Osteocyte (in vitro differentiated cells): ENCODE measurements at regions not wholly inside any gene's neighbourhood (a gene's known extent, or its start where the extent isn't known, plus 50 kb on each side); places are given as distances from the start of the nearest gene placed in this dataset.

Experiments used
- DNase-seq: peaks from one replicate; pipeline ENCODE4 v3.0.0; 2021; ENCODE audit warnings: mixed read lengths; ENCODE audit not compliant: unreplicated experiment; ENCODE audit errors: extremely low spot score
- H3K27ac Mint-ChIP-seq: one replicate; pipeline ENCODE4 v1.8.0; 2021; ENCODE audit warnings: mild to moderate bottlenecking, mixed read lengths; ENCODE audit not compliant: unreplicated experiment
- H3K27me3 Mint-ChIP-seq: one replicate; pipeline ENCODE4 v1.8.0; 2021; ENCODE audit warnings: mixed read lengths; ENCODE audit not compliant: unreplicated experiment
- H3K36me3 Mint-ChIP-seq: one replicate; pipeline ENCODE4 v1.8.0; 2021; ENCODE audit warnings: mixed read lengths; ENCODE audit not compliant: unreplicated experiment
- H3K4me1 Mint-ChIP-seq: one replicate; pipeline ENCODE4 v1.8.0; 2021; ENCODE audit warnings: mixed read lengths; ENCODE audit not compliant: unreplicated experiment
- H3K4me3 Mint-ChIP-seq: one replicate; pipeline ENCODE4 v1.8.0; 2021; ENCODE audit warnings: mild to moderate bottlenecking, moderate library complexity, mixed read lengths; ENCODE audit not compliant: unreplicated experiment
- H3K9me3 Mint-ChIP-seq: one replicate; pipeline ENCODE4 v1.8.0; 2021; ENCODE audit warnings: mixed read lengths; ENCODE audit not compliant: unreplicated experiment
- TF ChIP-seq, protein P1 (sequence below): fragments of 200-600 bp; sonication (generic); IDR thresholded peaks from 2 replicates; pipeline ENCODE4 v1.5.0; 2021; ENCODE audit warnings: antibody characterized with exemption, mild to moderate bottlenecking, moderate library complexity

DNA sequence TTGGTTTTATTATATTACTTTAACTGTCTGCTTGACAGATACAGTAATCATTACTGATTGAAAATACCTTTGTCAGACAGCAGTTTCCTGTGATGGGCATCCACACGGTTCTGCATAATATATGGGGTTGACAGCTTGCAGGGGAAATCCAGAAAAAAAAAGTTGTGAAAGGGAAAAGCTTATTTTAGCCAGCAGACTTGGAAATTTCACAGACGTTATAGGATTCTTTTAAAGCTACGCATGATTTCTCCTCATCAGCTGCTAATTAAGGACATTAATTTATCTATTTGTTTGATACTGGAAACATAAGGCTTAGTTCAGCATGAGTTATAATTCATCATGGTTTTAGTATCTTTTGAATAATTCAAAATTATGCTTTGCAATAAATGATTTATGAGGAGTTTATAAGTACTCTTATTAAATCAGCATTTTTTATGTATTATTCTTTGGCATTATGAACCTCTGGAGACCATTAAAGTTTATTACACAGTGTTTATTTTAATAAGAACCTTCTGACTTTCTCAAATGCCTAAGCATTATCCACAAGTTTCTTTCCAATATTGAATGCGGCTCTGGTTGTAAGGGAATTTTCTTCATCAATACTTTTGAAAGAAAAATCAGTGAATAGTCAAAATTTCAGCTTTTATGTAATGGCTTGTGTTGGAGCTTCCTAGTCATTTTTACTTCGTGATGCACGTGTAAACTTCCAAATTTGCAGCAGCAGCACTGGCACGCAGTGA, 235.3 kb upstream of the KCNK2 start:
- H3K27me3 Mint-ChIP-seq: no peaks in the 10 kb centered on the region
- DNase-seq: no peak
- no peak overlapping the region for H3K27ac Mint-ChIP-seq
- peaks cover 2% of the 10 kb centered on the region for H3K36me3 Mint-ChIP-seq
- H3K4me1 Mint-ChIP-seq: no peaks in the 10 kb centered on the region
- H3K4me3 Mint-ChIP-seq: no peak overlapping the region
- TF ChIP-seq, protein P1, sequence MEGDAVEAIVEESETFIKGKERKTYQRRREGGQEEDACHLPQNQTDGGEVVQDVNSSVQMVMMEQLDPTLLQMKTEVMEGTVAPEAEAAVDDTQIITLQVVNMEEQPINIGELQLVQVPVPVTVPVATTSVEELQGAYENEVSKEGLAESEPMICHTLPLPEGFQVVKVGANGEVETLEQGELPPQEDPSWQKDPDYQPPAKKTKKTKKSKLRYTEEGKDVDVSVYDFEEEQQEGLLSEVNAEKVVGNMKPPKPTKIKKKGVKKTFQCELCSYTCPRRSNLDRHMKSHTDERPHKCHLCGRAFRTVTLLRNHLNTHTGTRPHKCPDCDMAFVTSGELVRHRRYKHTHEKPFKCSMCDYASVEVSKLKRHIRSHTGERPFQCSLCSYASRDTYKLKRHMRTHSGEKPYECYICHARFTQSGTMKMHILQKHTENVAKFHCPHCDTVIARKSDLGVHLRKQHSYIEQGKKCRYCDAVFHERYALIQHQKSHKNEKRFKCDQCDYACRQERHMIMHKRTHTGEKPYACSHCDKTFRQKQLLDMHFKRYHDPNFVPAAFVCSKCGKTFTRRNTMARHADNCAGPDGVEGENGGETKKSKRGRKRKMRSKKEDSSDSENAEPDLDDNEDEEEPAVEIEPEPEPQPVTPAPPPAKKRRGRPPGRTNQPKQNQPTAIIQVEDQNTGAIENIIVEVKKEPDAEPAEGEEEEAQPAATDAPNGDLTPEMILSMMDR: no peak
- H3K9me3 Mint-ChIP-seq: peaks cover 17% of the 10 kb centered on the region

DNA sequence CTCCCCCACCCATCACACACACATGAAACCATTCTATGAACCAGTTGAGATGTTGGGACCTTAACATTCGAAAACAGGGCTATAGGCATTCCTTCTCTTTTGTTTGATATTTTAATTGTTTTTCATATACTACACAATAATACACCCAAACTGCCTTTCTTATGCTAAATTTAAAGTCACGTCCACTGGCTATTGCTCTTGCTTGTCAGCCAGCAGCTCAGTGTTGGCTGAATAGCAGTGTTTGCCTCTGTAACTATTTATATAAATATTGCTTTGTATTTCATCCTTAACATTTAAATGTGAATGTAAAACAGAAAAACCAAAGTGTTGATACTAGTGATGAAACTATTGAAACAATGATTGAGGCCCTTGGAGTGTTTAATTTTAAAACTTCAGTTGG, 234.4 kb upstream of the KCNK2 start:
- no peak for DNase-seq
- Mint-ChIP-seq H3K4me3 (no peak overlapping the region), H3K9me3 (peaks cover 17% of the 10 kb centered on the region), H3K36me3 (peaks cover 2% of the 10 kb centered on the region), H3K4me1 (no peaks in the 10 kb centered on the region), H3K27me3 (no peaks in the 10 kb centered on the region), H3K27ac (no peak overlapping the region)
- TF ChIP-seq, protein P1: no peak

DNA sequence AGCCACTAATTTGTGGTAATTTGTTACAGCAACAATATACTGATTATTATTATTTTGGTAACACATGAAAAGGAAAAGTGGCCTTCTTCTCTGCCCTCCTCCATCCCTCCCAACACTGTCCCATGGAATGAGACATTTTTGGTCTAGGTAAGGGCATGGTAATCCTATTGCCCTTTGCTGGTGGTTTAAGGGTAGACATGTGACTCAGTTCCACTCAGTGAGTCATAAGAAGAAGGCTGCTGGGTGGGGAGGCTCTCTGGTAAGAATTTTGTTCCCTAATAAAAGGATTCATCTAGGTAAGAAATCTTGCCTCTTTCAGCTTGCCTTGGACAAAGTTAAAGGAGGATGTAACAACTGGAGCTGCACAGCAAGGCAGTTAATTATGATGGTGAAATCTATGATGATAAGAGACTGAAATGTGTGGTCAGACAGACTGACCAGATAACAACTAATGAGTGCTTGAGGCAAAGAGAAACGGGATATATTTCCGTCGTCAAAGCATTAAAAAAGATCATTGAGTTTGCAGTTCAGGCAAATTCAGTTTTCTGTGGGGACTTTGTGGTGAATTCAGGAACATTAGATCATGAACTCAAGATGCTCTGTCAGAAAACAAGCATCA, 232.0 kb upstream of the KCNK2 start:
- TF ChIP-seq, protein P1: no peak
- Mint-ChIP-seq H3K4me1 (no peaks in the 10 kb centered on the region), H3K36me3 (peaks cover 2% of the 10 kb centered on the region), H3K4me3 (no peak overlapping the region), H3K27me3 (no peaks in the 10 kb centered on the region), H3K9me3 (peaks cover 17% of the 10 kb centered on the region), H3K27ac (no peak overlapping the region)
- DNase-seq: no peak

DNA sequence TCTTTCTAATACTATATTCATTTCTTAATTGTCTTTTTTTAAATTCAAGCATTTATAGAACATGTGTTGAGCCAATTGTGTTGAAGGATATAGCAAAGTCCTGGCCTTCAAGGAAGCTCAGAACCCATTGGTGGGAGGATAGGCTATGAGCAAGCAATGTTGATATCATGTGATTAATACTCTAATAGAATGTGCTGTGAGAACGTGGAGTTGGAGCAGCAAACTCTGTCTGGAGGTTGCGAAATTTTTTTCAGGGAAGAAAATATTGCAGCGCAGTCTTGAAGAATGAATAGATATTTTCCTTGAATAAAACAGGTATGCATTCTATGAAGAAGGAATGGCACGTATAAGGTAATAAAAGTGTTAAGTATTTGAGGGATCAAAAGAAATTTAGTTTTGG, 229.2 kb upstream of the KCNK2 start:
- TF ChIP-seq, protein P1: no peak
- H3K9me3 Mint-ChIP-seq: peaks cover 17% of the 10 kb centered on the region
- DNase-seq: no peak
- H3K4me3 Mint-ChIP-seq: no peak overlapping the region
- H3K27me3 Mint-ChIP-seq: peaks cover 4% of the 10 kb centered on the region
- H3K27ac Mint-ChIP-seq: no peak overlapping the region
- H3K4me1 Mint-ChIP-seq: no peaks in the 10 kb centered on the region
- H3K36me3 Mint-ChIP-seq: peaks cover 2% of the 10 kb centered on the region

DNA sequence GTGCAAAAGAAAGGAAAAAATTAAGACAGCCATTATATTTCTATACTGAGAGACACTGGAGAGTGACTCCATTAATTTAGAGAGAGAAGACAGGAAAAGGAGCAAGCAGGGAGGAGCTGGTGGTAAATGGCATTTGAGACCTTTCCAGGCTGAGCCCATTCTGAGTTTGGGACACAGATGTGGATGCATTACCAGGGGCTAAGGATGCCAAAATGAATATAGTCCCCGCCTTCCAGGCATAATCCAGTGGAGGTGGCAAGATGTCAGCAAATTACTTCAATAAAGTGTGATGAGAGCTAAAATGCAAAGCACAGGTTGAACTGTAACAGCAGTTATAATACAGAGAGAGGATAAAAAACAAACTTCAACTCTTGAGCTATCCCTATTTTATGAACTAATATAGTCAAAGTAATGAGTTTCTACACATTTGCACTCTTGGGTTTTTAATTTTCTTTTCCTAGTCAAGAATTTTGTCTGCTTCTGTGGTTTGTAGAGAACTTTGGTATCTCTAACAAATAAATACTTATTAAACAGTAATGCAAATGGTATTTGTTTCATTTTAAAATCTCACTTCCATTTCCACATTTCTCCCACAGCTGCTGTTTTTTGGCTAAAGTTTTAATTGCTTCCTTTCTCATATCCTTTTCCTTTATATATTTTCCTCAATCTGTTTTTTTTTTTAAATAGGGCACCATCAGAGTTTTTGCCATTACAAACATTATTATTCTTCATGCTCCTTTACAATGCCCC, 228.2 kb upstream of the KCNK2 start:
- H3K27me3 Mint-ChIP-seq: peaks cover 4% of the 10 kb centered on the region
- H3K9me3 Mint-ChIP-seq: peaks cover 17% of the 10 kb centered on the region
- H3K4me3 Mint-ChIP-seq: no peak overlapping the region
- no peak overlapping the region for H3K27ac Mint-ChIP-seq
- no peaks in the 10 kb centered on the region for H3K4me1 Mint-ChIP-seq
- TF ChIP-seq, protein P1: no peak
- H3K36me3 Mint-ChIP-seq: peaks cover 2% of the 10 kb centered on the region
- DNase-seq: no peak
